Activated CD4-positive, CD25-positive, alpha-beta regulatory T cell treated with anti-CD3 and anti-CD28 coated beads, Interleukin-2, amount 50 U/mL, for 24 hours (primary cell): ENCODE measurements at regions not wholly inside any gene's neighbourhood (a gene's known extent, or its start where the extent isn't known, plus 50 kb on each side); places are given as distances from the start of the nearest gene placed in this dataset.

Experiments
- ATAC-seq, 2 donors: fragments of 150-1000 bp; cut with Tn5 transposase; one replicate each; pipeline ENCODE4 v1.10.0; 2021; ENCODE audit warnings: mild to moderate bottlenecking in 1 of 2, moderate library complexity in 1 of 2

DNA sequence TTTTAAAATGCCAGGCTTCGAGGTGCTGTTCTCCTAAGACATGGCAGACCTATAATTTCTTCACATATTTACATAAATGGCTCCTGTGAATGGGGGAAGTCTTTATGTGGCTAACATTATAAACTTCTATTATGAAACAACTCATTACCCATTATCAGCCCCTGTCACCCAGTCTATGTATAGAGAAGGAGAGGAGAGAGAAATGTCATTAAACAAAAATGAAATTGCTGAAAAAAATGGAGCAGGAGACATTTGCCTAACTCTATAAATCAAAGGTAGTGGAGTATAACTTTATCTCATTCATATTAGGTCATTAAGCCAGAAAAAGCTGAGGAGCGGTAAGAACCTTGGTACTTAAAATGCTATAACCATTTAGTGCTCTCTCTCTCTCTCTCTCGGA lies 71.9 kb upstream of the KRR1 start:
- no peak for ATAC-seq

DNA sequence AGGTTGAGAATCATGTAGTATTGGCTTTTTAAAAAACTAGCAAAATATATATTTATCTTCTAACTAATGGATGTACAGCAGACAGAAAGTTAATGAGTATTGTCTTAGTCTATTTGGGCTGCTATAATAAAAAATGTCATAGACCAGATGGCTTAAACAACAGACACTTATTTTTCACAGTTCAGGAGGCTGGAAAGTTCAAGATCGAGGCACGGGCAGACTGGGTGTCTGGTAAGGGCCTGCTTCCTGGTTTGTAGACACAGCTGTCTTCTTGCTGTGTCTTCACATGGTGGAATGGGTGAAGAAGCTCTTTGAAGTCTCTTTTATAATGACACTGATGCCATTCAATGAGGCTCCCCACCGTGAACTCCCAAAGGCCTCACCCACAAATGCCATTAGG lies 70.1 kb upstream of the KRR1 start:
- ATAC-seq: no peak

DNA sequence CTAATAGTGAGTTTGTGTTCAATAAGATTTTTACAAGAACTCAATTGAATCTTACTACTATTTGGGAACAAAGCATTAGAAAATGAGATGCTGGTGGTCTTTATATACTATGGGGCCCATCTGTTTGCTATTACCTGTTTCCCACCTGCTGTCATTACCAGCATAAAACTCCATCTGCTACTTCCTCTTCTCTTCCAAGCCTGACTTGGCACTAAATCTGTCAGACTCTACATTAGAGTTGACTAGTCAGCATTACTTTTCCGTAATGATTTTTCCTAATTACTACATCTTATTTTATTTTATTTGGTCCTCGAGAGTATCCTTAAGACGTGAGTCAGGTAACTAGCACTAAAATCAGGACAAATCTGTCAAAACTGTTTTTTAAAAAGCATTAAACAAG lies 68.1 kb upstream of the KRR1 start:
- no peak for ATAC-seq

DNA sequence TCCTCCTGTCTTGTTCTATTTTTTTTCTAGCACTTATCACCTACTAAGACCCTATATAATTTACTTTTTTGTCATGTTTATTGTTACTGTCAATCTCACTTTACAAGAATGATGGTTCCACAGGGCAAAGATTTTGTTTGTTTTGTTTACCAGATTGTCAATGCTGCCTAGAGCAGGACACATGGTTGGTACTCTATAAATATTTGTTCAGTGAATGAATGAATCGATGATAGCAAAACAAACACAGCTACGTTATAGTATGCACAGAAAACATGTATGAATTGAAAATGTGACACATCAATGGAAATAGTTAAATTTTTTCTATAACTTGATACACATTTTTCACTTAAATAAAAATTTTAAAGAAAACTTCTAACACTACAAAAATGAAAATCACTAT lies 67.1 kb upstream of the KRR1 start:
- no peak for ATAC-seq

DNA sequence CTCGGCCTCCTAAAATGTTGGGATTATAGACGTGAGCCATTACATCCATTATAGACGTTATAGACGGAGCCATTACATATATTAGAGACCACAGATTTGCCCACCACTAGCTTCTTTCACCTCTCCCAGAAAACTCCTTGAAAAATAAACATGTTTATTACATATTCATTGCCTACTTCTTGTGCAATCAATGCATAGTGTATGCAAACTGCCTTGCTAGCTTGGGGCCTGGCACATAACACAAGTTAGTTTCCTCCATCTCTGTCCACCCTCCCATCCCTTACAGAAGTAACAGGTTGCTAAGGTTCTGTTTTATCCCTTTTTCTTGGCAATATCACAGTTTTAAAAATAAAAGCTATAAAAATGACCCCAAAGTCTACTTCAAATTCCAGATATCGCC lies 66.4 kb upstream of the KRR1 start:
- ATAC-seq: no peak

DNA sequence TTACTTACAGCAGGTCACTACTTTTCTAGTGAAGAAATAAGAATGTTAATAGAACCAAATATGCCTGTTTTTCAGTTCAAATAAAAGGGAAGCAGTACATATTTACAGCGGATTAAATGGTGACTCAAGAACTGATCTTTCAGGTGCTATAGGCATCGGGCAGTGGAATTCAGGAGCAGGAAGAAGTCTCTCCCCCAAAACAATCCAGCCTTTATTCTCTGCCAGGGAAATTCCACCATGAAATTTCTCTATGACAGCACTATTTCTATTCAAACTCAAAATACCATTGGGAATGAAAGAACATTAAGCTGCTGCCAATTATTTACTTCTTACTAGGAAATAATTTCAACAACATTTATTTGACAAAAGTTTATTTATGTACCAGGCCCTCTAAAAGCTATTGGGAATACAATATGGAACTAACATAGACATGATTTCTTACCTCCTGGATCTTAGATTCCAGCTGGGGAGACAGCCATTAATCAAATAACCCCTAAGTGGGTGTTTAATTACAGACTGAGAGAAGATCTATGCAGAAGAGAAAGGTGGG lies 60.3 kb upstream of the KRR1 start:
- no peak for ATAC-seq

DNA sequence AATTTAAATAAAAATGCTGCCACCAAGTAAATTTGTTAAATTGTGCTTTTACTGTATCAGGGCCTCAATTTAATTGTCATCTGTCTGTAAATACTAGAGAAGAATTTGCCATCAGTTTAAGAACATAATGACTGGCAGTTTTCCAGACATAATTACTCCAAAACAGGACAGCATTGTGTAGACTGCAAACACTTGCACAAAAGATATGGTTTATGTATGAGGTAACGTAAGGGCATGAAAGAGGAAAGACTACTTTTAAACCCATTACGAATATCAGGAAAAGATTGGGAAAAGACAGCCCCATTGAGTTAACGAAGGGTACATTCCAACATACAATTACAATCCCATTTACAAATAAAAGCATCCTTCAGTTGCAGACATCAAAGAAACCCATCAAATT lies 59.8 kb upstream of the KRR1 start:
- ATAC-seq: no peak

DNA sequence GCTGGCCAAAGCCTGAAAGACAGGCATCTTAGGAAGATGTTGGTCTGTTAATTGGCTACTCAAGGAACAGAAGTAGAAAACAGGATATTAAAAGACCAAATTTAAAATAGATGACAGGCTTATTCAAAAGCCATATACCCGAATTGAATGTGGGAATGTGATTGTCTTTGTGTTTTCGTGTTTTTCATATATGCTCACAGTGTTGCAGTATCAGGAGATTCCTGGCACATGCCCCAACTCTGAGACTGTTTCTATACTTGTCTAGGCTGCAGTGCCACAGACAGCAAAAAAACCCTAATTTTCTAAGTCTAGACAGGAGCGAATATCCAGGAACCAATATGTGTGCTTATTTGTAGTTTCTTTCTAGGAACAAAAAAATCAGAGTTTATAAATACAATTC lies 57.4 kb upstream of the KRR1 start:
- ATAC-seq: no peak

DNA sequence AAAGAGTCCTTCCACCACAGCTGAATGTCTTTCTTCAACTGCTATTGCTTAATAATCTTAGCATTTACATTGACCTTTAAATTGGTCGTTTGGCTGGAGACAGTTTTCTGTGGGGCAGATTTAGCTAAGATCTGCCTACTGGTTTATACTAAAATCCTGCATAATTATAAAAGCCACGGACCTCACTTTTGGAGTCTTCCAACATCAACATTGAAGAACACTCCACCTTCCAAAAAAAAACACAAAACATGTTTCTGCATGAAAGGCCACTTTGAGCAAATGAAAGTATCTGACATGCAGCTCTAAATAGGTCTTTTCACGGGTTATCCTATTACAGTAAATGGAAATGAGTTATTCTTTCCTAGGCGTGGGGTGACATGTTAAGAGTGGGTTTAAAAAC lies 57.0 kb upstream of the KRR1 start:
- no peak for ATAC-seq

DNA sequence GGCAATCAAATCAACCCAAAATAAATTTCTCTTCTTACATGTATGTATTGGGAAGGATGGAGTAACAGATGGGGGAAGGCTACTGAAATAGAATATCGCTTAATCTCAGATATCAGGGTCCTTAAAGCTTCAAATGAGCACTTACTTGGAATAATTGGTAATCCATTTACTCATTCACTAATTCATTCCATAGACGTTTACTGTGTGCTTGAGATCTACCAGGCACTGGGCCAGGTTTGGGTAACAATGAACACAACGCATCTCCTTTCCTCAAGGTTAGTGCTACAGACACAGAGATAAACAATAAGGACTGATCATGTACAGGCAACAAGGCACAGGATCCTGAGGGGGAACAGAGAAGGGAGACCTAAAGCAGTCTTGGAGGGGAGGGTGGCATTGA lies 54.4 kb upstream of the KRR1 start:
- no peak for ATAC-seq

DNA sequence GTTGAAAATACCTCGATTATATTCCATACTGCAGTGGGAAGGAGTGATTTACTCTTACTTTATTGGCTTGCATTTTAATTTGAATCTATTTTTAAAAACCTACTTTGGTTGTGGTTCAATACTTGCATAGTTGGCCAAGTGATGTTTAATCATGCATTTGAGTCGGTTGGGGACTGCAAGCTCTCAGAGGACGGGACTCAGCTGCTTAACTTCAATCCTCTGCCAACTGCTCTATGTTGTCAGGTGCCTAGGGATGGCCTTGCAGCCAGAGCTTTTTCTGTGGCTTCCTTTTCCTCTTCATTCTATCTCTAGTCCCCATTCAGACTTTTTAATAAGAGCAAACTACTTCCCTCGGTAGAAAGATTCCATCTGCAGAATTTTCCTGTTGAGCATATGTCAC lies 53.4 kb upstream of the KRR1 start:
- ATAC-seq: no peak

DNA sequence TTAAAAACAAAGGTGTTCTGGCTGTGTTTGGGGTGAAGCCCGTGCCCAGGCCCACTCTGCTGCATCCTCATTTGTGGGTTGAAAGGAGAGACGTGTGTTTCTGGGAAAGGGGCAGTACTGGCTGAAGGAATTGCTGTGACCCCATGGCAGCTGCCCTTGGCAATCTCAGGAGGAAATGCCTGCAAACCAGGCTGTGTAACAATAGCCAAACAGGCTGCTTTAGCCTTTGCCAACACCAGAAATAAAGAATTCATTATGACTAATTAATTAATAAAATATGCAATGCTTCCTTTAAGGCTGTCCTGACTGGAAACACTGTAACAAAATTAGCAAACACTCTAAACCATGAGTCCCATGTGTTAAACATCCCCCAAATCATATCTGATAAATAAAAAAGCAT lies 53.0 kb upstream of the KRR1 start:
- ATAC-seq: no peak

DNA sequence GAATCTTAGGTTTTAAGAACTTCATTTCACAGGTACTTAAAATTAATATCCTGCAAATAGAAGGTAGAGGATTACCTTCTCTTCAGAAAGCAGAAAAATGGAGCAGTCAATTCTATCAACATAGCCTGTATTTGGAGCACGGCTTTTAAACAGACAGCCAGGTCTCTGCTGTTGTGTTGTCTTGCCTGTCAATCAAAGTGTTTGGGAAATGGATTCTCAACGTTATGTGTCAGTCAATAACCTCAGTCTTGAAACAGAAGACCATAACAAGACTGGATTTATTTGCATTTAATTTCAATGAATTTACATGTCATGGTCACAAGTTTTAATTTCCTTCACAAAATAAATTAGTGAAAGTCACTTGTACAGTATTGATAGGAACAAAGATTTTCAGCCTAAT lies 51.9 kb upstream of the KRR1 start:
- no peak for ATAC-seq

DNA sequence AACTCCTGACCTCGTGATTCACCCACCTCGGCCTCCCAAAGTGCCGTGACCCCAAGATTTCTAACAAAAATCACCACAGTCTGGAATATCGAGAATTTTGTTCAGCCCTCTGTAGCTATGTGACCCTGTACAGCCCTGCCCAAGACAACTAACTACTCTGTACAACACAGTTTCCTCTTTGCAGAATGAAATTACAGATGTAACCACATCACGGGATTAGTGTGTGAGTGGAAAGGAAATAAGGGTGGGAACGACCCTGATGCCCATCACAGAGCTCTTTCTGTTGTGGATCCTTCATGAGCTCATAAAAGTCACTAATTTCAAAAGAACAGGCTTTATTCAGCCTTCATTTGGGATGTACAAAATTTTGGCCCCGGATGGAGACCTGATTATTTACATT lies 50.5 kb upstream of the KRR1 start:
- ATAC-seq: no peak
